ENCODE measurements at regions not wholly inside any gene's neighbourhood (a gene's known extent, or its start where the extent isn't known, plus 50 kb on each side); places are given as distances from the start of the nearest gene placed in this dataset.

- DNase-seq (ENCODE audit: low spot score in 2 of 2) = no peak
- no peak overlapping the region for H3K4me3 ChIP-seq (ENCODE audit: low read depth, poor library complexity, severe bottlenecking)
- intact Hi-C loops (cut with DNase I; ENCODE audit: low total_unique reads) = no loop called here
- TF ChIP-seq CTCF (IDR thresholded peaks at IDR 0.05) = no peak
- TF ChIP-seq POLR2A (IDR thresholded peaks at IDR 0.05) = no peak
- WGBS, 2 donors = 89 to 95% methylated on average over 10 of the region's 10 CpGs
Observed at GRCh38 chr6:166678426-166678825, 51.4 kb upstream of the RPS6KA2 start.

GRCh38 chr6:166677941-166678340, 50.9 kb upstream of the RPS6KA2 start:
- DNase-seq (ENCODE audit: low spot score in 2 of 2) = no peak
- intact Hi-C loops (cut with DNase I; ENCODE audit: low total_unique reads) = no loop called here

More at GRCh38 chr6:166677941-166678340, 50.9 kb upstream of the RPS6KA2 start:
- H3K4me3 ChIP-seq (ENCODE audit: low read depth, poor library complexity, severe bottlenecking) = no peak overlapping the region
- no peak for TF ChIP-seq POLR2A (IDR thresholded peaks at IDR 0.05)
- TF ChIP-seq CTCF (IDR thresholded peaks at IDR 0.05) = no peak
- WGBS, 2 donors = 64 to 70% methylated on average over 6 of the region's 6 CpGs
